K562 (cell line): ENCODE measurements at regions not wholly inside any gene's neighbourhood (a gene's known extent, or its start where the extent isn't known, plus 50 kb on each side); places are given as distances from the start of the nearest gene placed in this dataset.

ENCODE experiments used
- ATAC-seq: fragments of 200-7000 bp; cut with Tn5 transposase; 3 replicates; pipeline ENCODE4 v1.9.1; 2020; ENCODE audit warnings: moderate library complexity
- BruUV-seq: library from RNA; stranded (reverse); fragments of 400-500 nt; replicated peaks from 2 replicates; lab custom pipeline; 2021; lab: Mats Ljungman, UMichigan
- CTCF ChIA-PET: fragments of 300-600 bp; formaldehyde crosslinking; extraction: SDS; loops from one replicate; lab custom pipeline; 2021; ENCODE audit warnings: low intra/inter-chr PET ratio; lab: Yijun Ruan, JAX
- POLR2A ChIA-PET: fragments of 300-600, 350-650 bp; sonication (Branson Sonifier 250); formaldehyde crosslinking; extraction: SDS; loops from one replicate; lab custom pipeline; 2021; ENCODE audit warnings: antibody characterized with exemption, inconsistent platforms; lab: Yijun Ruan, JAX
- DNase-seq, 4 experiments: peaks; one replicate each; pipeline versions ENCODE4 v3.0.0 to v3.0.0-alpha.2; 2011 to 2018; ENCODE audit warnings: low spot score in 3 of 4, mixed read lengths in 3 of 4; ENCODE audit errors: extremely low read depth in 1 of 4
- FAIRE-seq: peaks from 2 replicates; lab custom pipeline; 2011; peaks lifted over from hg19 to GRCh38; lab: Jason Lieb, UNC
- H2AFZ ChIP-seq: 2 replicates; pipeline ENCODE4 v1.6.0; 2011; ENCODE audit warnings: low read depth, low read length, control low read depth, inconsistent platforms
- H3K27ac ChIP-seq: fragments of 200-600 bp; 3 replicates; pipeline ENCODE4 v1.8.0; 2011; ENCODE audit warnings: low read depth, mild to moderate bottlenecking, control low read depth, inconsistent platforms, low read length, moderate library complexity, mixed read lengths; ENCODE audit errors: extremely low read depth
- H3K27me3 ChIP-seq, 2 experiments: fragments of 300-600 bp in 1 of 2; 2 replicates in 1 of 2; 3 replicates in 1 of 2; pipeline versions ENCODE4 v1.6.0 to v1.8.0; 2011; ENCODE audit warnings: inconsistent platforms in 2 of 2, low read length in 2 of 2, mild to moderate bottlenecking in 1 of 2, mixed read lengths in 1 of 2, moderate library complexity in 1 of 2; ENCODE audit not compliant: control insufficient read depth in 2 of 2, insufficient read depth in 2 of 2
- H3K36me3 ChIP-seq: fragments of 300-600 bp; 3 replicates; pipeline ENCODE4 v1.8.0; 2011; ENCODE audit warnings: mild to moderate bottlenecking, low read length, inconsistent platforms; ENCODE audit not compliant: control insufficient read depth, insufficient read depth
- H3K4me1 ChIP-seq, 2 experiments: fragments of 200-600 bp in 1 of 2; replicated peaks in 1 of 2; 2 replicates in 1 of 2; 3 replicates in 1 of 2; pipeline versions ENCODE4 v1.5.1 to v1.8.0; 2011; ENCODE audit warnings: inconsistent platforms in 2 of 2, low read length in 2 of 2, mild to moderate bottlenecking in 1 of 2, mixed read lengths in 1 of 2, moderate library complexity in 1 of 2; ENCODE audit not compliant: control insufficient read depth in 2 of 2, insufficient read depth in 2 of 2
- H3K4me2 ChIP-seq: 2 replicates; pipeline ENCODE4 v1.6.1; 2011; ENCODE audit warnings: low read length, control low read depth, inconsistent platforms, mixed read lengths; ENCODE audit not compliant: insufficient read depth
- H3K4me3 ChIP-seq: fragments of 200-600 bp; sonication (generic), shearing (Covaris generic); 2 replicates; pipeline ENCODE4 v1.5.1; 2016; ENCODE audit warnings: control low read depth, inconsistent platforms
- H3K79me2 ChIP-seq: fragments of 200-600 bp; 3 replicates; pipeline ENCODE4 v1.8.0; 2011; ENCODE audit warnings: low read length, inconsistent platforms; ENCODE audit not compliant: control insufficient read depth, insufficient read depth
- H3K9ac ChIP-seq, 2 experiments: 2 replicates each; pipeline versions ENCODE4 v1.6.0 to v1.6.1; 2011; ENCODE audit warnings: low read depth in 2 of 2, low read length in 2 of 2, control low read depth in 1 of 2, inconsistent platforms in 1 of 2, mild to moderate bottlenecking in 1 of 2, mixed read lengths in 1 of 2; ENCODE audit not compliant: insufficient read depth in 1 of 2
- H3K9me1 ChIP-seq: one replicate; pipeline ENCODE4 v1.6.0; 2011; ENCODE audit warnings: inconsistent platforms, mild to moderate bottlenecking, low read length, moderate library complexity; ENCODE audit not compliant: control insufficient read depth, insufficient read depth
- H3K9me3 ChIP-seq: replicated peaks from 2 replicates; pipeline ENCODE4 v1.5.1; 2011; ENCODE audit warnings: low read depth, low read length, inconsistent platforms; ENCODE audit not compliant: control insufficient read depth, insufficient read depth
- H4K20me1 ChIP-seq: replicated peaks from 2 replicates; pipeline ENCODE4 v1.6.1; 2011; ENCODE audit warnings: low read length, inconsistent platforms, mixed read lengths; ENCODE audit not compliant: control insufficient read depth, insufficient read depth
- ARHGAP35 ChIP-seq: fragments of 450-650 bp; IDR thresholded peaks from 2 replicates; pipeline ENCODE4 v1.6.1; 2018; ENCODE audit not compliant: partially characterized antibody
- ESRRA ChIP-seq: fragments of 450-650 bp; IDR thresholded peaks from 2 replicates; pipeline ENCODE4 v1.6.1; 2014; ENCODE audit warnings: low read depth, mild to moderate bottlenecking, moderate library complexity, borderline replicate concordance
- NR2F6 ChIP-seq: fragments of 450-650 bp; formaldehyde crosslinking; IDR thresholded peaks from 2 replicates; pipeline ENCODE4 v1.4.0; 2020; ENCODE audit warnings: mild to moderate bottlenecking
- ZNF274 ChIP-seq: IDR thresholded peaks from 2 replicates; pipeline ENCODE4 v1.6.1; 2011; ENCODE audit warnings: low read depth, mild to moderate bottlenecking, low read length, moderate library complexity, borderline replicate concordance
- ZNF444 ChIP-seq: fragments of 250-450 bp; sonication (Bioruptor Pico); IDR thresholded peaks from 2 replicates; pipeline ENCODE4 v1.4.0; 2020; ENCODE audit warnings: mild to moderate bottlenecking, moderate library complexity
- WGBS: fragments of 100-300 bp; shearing (Covaris generic); methylation state at CpG from one replicate; pipeline ENCODE4 v1.1.6; 2016; ENCODE audit warnings: low coverage, mixed read lengths; ENCODE audit not compliant: insufficient coverage; ENCODE audit errors: missing lambda C conversion rate; 5-methylcytosine and 5-hydroxymethylcytosine counted together
- in situ Hi-C: fragments of 300-500 bp; cut with MboI; formaldehyde crosslinking; loops from 4 replicates; pipeline ENCODE4 v1.15.0; 2018; ENCODE audit warnings: inconsistent platforms, mixed read lengths
- intact Hi-C: fragments of 100-400 bp; cut with micrococcal nuclease; formaldehyde crosslinking; loops from 2 replicates; pipeline ENCODE4 v1.14.2; 2022
- TF ChIP-seq, protein P1 (sequence below), 2 experiments: IDR thresholded peaks; 2 replicates each; pipeline ENCODE4 v1.6.1; 2012; ENCODE audit warnings: improper control_type of control experiment in 2 of 2, low read depth in 2 of 2, low read length in 2 of 2, borderline replicate concordance in 1 of 2
- TF ChIP-seq, protein P2 (sequence below): sonication (generic); formaldehyde crosslinking; IDR thresholded peaks from 2 replicates; pipeline ENCODE4 v1.8.1; 2023; ENCODE audit warnings: mild to moderate bottlenecking, missing genetic modification reagents

DNA sequence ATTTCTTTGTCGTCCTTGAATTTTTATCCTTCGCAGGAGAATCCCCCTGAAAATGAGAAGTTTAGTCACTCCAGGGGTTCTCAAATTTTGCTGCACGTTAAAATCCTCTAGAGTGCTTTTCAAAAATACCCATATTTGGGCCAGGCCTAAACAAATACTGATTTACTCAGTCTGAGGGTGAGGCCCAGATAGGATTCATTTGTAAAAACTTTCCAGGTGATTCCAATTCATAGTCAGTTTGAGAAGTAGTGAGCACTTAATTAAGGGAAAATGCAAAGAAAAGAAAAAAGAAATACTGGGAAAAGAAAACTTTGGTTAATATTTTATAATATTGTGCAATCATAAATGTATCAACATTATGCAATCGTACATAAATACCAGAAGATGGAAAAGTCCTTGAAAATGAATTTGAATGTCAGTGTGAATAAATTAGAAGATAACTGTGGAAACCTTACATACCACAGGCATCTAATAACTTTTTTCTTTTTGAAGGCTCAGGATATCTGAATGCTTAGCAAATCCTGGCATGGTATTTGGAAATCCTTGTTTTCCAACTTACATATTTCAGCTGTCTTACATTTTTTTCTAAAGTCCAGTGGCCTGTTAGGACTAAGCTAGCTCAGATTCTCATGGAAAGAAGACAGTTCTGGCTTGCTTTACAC, 116.5 kb upstream of the DAPK1 start (continued):
- TF ChIP-seq ARHGAP35, result no peak
- no peak for TF ChIP-seq ZNF274

DNA sequence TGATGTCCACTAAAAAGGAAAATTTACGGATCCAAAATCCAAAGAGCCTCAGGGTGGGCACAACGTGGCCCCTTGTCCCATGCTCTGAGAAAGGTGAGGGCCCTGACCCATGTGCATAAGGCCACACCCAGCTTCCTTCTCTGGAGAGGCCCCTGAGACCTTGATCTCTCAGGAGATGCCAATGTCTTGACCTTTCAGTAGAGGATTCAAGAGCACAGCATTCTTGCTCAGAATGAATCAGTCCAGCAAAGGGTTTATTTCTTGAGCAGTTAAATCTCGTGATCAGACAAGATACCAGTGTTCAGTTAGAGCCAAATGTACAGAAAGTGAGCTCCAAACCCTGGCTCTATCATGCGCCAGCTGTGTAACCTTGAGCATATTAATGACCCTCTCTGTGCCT, 115.9 kb upstream of the DAPK1 start:
- intact Hi-C loops (no loop called here), in situ Hi-C loops (no loop called here)
- Histone ChIP-seq H3K4me2 (no peak overlapping the region), H4K20me1 (no peaks in the 10 kb centered on the region), H2AFZ (no peak overlapping the region), H3K36me3 (no peaks in the 10 kb centered on the region), H3K27me3 (peaks cover 0 to 6% of the 10 kb centered on the region in 2 experiments; a peak in 2 of 5 replicates), H3K9me3 (no peaks in the 10 kb centered on the region), H3K9me1 (no peaks in the 10 kb centered on the region), H3K9ac (no peak overlapping the region), H3K4me3 (no peak overlapping the region), H3K4me1 (peaks cover 0 to 1% of the 10 kb centered on the region in 2 experiments; a peak in 1 of 5 replicates), H3K27ac (no peak overlapping the region), H3K79me2 (no peaks in the 10 kb centered on the region)
- ChIA-PET POLR2A (interaction anchor here (2.5 kb wide), 1 partner anchor 8 kb away, joined by 9 read pairs; no protein-coding TSS in a partner anchor), CTCF (no interaction called here)
- WGBS, result 24% methylated on average over 4 of the region's 4 CpGs
- DNase-seq (no peak), ATAC-seq (no peak), FAIRE-seq (no peak)
- no TSS peak for BruUV-seq
- no peak for TF ChIP-seq ESRRA
- TF ChIP-seq, protein P1, sequence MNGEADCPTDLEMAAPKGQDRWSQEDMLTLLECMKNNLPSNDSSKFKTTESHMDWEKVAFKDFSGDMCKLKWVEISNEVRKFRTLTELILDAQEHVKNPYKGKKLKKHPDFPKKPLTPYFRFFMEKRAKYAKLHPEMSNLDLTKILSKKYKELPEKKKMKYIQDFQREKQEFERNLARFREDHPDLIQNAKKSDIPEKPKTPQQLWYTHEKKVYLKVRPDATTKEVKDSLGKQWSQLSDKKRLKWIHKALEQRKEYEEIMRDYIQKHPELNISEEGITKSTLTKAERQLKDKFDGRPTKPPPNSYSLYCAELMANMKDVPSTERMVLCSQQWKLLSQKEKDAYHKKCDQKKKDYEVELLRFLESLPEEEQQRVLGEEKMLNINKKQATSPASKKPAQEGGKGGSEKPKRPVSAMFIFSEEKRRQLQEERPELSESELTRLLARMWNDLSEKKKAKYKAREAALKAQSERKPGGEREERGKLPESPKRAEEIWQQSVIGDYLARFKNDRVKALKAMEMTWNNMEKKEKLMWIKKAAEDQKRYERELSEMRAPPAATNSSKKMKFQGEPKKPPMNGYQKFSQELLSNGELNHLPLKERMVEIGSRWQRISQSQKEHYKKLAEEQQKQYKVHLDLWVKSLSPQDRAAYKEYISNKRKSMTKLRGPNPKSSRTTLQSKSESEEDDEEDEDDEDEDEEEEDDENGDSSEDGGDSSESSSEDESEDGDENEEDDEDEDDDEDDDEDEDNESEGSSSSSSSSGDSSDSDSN (IDR thresholded peaks at IDR 0.05; ENCODE audit: borderline replicate concordance in 1 of 2, low read depth in 2 of 2, low read length in 2 of 2), result no peak
- TF ChIP-seq, protein P2, sequence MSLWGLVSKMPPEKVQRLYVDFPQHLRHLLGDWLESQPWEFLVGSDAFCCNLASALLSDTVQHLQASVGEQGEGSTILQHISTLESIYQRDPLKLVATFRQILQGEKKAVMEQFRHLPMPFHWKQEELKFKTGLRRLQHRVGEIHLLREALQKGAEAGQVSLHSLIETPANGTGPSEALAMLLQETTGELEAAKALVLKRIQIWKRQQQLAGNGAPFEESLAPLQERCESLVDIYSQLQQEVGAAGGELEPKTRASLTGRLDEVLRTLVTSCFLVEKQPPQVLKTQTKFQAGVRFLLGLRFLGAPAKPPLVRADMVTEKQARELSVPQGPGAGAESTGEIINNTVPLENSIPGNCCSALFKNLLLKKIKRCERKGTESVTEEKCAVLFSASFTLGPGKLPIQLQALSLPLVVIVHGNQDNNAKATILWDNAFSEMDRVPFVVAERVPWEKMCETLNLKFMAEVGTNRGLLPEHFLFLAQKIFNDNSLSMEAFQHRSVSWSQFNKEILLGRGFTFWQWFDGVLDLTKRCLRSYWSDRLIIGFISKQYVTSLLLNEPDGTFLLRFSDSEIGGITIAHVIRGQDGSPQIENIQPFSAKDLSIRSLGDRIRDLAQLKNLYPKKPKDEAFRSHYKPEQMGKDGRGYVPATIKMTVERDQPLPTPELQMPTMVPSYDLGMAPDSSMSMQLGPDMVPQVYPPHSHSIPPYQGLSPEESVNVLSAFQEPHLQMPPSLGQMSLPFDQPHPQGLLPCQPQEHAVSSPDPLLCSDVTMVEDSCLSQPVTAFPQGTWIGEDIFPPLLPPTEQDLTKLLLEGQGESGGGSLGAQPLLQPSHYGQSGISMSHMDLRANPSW (CRISPR knock-in tag), result no peak
- TF ChIP-seq ZNF444 (CRISPR knock-in tag), result no peak
- TF ChIP-seq NR2F6 (CRISPR knock-in tag), result no peak
